Non-pigmented ciliary epithelial cell (primary cell): ENCODE measurements at regions not wholly inside any gene's neighbourhood (a gene's known extent, or its start where the extent isn't known, plus 50 kb on each side); places are given as distances from the start of the nearest gene placed in this dataset.

Source experiments
- DNase-seq: peaks from one replicate; pipeline ENCODE4 v3.0.0-alpha.2; 2010; ENCODE audit warnings: low read depth

DNA sequence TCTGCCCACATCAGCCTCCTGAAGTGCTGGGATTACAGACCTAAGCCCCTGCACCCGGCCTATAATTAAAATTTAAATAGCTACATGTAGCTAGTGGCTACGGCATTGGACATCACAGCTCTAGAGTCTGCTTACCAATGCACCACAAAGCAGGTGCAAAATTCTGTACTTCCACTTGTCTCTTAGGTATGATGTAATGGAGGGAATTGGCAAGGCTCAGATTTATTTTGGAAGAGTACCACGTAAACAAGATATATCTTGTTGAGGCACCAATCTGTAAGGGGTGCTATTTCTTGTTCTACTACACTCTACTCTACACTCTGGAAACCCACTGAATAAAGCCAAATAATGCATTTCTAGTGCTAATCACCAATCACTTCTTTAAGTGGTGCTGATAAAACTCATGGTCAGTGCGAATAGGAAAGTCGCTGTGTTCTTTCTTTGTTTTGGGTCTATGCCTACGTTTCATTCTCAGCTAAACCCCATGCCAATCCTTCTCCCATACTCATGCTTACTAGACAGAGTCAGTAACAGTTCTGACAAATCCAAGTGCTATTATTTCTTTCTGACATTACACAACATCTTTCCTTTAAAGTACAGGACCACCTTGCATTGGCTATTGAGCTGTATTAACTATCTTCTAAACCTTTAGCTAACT lies 92.3 kb downstream of the GC start:
- no peak for DNase-seq

DNA sequence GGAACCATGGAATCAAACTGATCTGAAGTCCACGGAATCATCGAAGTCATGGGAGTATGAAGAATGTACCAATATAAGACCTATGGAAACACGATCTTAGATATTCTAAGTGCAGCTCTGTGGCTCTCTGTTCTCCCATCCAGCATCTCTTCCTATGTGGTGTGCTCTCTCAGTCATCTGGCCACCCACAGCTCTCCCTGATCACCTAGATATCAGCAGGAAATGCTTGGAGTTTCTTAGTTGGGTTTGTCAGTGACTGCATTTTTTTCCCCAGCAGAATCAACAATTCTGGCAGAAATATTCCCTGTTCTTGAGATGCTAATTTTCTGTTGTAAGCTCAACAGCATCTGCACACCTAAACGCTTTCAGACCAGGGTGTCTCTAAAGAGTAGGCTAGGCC lies 94.1 kb downstream of the GC start:
- DNase-seq: no peak

DNA sequence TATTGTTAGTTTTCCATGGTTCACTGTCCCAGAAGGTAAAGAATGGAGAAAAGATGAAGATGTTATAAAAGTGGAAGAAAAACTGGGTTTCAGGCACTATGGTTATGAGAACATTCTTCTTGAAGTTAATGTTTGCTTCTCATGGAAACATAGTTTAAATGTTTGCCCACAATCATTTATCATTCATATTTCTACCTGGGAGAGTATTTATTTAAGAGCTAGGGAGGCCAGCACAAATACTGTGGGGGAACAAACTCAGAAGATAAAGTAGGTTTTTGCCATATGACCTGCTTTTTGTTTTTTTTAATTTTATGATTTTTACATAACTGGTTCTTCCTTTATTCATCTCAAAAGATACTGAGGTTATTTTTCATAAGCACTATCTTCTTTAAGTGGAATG lies 96.8 kb downstream of the GC start:
- DNase-seq: no peak

DNA sequence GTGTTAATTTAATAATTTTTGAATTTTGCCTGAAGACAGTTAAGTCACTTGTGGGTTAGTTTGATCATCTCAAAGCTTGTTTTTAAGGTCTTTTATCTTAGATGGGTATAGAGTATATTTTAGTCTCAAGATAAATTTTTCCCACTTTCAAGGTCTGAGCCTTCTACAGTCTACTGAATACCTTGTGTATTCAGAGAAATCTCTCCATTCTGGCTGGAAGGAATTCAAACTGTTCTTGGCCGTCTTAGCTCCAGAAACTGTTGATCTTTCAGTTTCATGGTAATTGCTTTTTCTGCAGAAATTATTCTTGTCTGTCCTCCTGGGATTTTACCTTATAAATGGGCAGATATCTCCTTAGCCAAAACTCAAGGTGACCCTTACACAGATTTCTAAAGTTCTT lies 97.9 kb downstream of the GC start:
- no peak for DNase-seq

DNA sequence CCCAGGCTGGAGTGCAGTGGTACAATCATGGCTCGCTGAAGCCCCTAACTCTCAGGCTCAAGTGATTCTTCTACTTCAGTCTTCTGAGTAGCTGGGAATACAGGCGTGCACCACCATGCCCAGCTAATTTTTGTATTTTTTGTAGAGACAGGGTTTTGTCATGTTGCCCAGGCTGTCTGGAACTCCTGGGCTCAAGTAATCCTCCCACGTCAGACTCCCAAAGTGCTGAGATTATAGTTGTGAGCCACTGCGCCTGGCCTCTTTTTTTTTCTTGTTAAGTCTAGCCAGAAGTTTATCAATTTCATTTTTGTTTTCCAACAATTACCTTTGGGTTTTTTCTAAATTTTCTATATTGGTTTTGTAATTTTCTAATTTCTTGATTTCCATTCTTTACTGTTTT lies 100.6 kb downstream of the GC start:
- DNase-seq: no peak

DNA sequence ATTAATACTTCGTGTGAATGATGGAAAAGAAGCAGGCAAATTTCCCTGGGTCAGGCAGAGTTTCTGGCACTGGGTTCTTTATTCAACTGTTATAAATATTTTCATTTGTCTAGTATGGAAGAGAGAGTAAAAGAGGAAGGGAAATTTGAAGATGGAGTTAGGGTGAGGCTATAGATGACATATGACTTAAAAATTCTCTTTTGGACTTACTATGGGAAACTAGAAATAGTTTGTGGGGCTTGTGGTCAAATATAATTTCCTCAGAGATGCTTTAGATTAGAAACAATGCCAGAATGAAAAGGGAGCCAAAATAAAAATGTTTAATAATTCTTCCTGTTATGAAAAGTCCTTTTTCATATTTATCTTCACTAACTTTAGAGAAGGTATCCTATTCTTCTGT lies 103.2 kb downstream of the GC start:
- DNase-seq: peak; percentile 14

DNA sequence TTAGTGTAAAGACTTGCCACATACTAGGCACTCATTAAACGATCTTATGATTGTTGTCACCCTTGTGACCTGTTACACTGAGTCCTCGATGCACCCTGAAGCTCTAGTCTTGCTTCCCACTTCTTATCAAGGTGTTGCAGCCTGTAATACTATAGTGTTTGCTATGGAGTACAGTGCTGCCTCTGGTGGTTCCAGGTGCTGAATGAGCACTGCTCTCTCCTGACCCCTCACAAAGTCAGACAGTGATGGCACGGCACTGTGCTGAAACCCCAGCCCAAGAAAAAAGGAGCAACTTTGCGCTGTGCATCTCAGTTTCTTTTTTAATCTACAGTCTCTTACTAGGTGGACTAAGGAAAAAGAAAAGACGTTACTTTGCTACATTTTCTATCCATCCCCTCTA lies 106.3 kb downstream of the GC start:
- no peak for DNase-seq

DNA sequence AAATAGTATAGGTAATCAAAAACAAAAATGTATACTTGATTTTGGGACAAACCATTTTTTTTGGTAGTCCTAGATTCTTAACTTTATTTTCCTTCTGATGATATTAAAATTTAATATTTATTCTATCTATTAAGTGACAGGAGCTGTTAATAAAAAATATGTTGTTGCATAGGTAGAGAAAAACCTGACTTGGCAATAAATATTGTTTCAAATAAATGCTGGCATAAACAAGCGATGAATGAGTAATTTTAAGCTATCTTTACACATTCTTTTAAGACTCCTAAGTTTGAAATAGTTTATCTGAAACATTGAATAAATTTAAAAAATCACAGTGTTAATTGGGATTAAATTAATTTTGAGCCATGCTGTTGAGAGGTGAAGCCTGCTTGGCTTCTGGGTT lies 114.6 kb downstream of the GC start:
- DNase-seq: no peak

DNA sequence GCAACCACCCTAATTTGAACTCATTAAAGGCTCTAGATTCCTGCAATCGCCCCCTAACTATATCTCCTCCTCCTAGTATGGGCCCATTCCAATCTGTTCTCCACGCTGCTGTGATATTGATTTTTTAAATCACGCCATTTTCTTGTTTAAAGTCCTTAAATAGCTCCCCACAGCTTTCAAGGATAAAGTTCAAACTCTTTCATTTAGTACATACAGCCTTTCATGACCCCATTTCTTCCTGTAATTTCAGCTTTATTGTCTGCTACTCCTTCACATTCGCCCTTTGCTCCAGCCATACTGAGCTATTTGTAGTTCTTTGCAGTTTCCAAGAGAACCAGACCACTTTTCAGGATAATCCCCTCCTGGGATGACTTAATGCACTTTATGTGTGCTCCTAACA lies 118.5 kb downstream of the GC start:
- DNase-seq: no peak

DNA sequence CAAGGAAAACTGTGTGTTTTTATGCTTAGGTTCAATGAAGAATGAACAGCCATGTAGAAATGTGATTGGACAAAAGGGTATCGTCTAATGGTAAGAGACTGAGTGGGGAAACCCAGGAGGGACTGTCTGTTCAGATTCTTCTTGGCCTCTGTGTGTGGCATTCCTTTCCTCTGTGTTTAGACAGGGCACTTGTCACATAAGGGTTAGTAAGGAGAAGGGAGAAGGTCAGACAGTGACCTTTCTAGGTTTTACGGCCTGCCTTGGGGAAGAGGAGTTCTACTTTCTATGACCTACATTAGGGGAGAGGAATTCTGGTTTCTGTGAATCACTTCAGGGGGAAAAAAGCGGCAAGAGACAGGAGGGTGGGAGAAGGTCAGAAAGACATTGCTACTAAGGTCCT lies 119.5 kb downstream of the GC start:
- DNase-seq: no peak

DNA sequence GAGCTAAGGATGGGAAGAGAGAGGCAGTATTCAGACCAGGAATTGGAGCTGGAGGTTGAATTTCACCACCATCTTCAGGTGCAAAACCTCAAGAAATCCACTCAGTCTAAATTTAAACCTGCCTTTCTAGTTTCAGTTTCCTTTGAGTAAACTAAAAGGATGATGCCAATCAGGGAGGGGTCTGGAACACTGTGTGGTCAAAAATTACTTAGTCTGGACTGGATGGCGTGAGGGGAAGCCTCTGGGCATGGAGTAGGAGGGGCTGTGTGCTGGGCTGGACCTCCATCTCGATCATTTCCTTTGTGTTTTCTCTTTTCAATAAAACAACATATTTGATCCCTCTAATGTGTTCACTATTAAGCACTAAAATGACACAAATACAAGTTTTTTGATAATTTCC lies 120.1 kb downstream of the GC start:
- no peak for DNase-seq

DNA sequence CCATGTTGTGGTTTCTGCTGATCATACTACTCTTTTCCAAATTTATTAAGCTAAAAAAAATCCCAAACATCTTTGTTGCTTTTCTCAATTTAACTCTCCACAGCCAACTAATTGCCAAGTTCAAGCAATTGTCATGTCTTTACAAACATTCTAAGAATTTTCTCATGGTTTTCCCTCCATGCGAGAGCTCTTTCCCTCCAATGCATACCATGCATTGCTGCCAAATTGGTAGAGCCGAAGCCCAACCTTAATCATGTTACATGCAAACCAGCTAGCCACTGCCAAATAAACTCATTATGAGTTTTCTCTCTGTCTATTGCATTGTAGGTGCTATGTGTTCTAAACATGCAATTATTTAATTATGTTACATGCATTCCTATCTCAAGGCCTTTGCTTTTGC lies 123.9 kb downstream of the GC start:
- no peak for DNase-seq

DNA sequence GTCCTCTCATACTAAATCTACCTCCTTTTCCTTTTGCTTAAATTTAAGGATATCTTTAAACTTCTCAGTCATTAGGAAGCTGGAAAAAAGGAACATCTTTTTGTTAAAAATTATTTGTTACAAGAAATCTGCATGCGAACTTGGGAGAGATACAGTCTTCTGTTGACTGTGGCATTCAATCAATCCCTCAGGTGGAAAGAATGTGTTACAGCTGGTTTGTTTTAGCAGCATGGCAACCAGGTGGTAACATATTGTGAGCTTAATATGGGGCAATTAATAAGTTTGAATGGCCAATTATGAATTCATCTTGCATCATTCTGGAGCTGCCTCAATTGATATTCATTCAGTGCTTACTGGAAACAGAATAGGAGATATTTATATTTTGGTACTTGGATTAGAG lies 135.0 kb downstream of the GC start:
- no peak for DNase-seq

DNA sequence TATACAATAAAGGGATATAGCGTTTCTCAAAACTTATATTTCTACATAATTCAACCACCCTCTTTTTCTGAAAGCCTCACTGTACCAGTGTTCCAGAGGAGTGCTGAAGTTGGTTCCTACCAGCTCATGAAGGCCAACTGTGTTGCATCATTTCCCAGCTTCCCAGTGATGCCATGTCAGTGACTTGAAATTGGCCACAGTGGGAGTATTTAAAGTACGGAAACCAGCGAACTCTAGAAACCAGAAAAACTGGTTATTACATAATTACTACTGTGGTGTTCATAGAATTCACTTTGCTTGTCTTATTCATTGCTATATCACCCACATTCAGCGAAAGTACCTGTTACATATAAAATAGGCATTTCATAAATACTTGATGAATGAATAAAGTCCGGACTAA lies 135.4 kb downstream of the GC start:
- no peak for DNase-seq

DNA sequence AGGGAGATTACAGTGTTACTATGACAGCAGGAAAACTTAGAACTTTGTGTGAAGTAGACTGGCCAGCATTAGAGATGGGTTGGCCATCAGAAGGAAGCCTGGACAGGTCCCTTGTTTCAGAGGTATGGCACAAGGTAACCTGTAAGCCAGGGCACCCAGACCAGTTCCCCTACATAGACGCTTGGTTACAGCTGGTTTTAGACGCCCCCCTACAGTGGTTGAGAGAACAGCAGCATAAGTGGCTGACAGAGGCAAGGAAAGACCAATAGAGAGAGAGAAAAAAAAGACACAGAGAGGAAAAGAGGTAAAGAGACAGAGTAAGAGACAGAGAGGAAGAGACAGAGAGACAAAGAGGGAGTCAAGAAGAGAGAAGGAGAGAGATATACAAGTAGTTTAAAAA lies 144.5 kb downstream of the GC start:
- DNase-seq: no peak

DNA sequence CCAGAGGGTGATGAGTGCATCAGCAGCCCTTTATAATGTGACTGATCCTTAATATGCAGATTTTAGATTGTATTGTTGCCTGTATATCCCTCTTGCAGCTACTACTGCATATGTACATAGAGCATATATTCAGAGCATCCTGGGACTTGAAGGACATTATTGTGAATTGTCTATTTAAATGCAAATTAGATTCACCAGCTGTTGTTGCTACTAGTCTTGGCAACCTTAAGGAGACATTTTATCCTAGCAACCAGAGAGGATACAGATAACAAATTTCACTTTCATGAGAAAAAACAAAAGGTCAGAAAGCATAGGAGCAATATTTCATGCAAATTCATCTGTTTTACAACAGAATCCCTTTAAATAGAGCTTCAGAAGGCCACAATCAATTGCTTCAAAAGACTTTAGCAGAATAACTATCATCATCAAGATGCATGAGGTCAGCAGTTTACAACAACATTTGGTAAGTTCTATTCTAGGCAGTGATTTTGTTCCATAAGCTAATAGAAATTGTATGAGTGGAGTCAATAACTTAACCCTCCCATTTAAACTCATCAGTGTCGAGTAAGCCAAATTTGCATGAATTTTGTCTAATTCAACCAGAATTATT lies 148.6 kb downstream of the GC start:
- no peak for DNase-seq

DNA sequence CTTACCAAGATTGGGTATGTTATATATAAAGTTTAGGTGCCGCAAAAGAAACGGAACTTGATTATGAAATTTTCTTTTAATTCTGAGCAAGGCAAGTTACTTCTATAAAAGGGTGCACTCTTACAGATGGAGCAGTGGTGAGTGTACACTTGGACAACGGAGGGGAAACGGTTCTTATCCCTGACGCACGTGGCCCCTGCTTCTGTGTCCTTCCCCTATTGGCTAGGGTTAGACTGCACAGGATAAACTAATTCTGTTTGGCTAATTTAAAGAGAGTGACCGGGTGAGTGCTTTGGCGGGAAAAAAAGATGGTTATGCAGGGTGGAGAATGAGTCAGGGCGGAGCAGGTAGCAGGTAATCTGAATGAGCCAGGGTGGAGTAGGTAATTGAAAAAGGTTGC lies 149.5 kb downstream of the GC start:
- no peak for DNase-seq

DNA sequence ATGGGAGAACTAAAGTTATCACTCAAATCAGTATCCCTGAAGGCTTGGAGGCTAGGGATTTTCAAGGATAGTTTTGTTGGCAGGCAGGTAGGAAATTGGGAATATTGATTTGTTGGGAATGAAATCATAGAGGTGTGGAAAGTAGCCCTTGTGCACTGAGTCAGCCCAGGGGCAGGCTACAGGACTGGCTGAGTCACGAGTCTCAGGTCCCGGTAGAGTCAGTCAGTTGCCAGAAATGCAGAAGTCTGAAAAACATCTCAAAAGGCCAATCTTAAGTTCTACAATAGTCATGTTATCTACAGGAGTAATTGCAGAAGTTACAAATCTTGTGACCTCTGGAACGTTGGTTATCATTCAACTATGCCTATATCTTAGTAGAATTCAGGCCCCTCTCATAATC lies 153.1 kb downstream of the GC start:
- no peak for DNase-seq

DNA sequence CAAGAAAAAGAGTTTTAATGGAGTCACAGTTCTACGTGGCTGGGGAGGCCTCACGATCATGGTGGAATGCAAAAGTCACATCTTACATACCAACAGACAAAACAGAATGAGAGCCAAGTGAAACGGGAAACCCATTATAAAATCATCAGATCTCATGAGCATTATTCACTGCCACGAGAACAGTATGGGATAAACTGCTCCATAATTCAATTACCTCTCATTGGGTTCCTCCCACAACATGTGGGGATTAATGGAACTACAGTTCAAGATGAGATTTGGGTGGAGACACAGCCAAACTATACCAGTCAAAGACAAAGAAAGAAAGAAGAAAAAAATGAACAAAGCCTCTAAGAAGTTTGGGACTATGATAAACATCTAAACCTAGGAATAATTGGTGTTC lies 158.9 kb downstream of the GC start:
- DNase-seq: no peak
